ENCODE measurements at regions not wholly inside any gene's neighbourhood (a gene's known extent, or its start where the extent isn't known, plus 50 kb on each side); places are given as distances from the start of the nearest gene placed in this dataset.
A peak's percentile ranks its signal among the peaks of the same experiment; 100 is the strongest.
"Not testable (repeated sequence)": the region's sequence is repeated elsewhere in the genome, so short reads cannot be mapped to it uniquely, and the experiment has no call there.

- TF ChIP-seq CTCF (conservative IDR thresholded peaks at IDR 0.05) = peak; percentile 43
- Mint-ChIP-seq H3K27me3 (ENCODE audit: insufficient read depth) (no peaks in the 10 kb centered on the region), H3K36me3 (ENCODE audit: low read depth) (no peaks in the 10 kb centered on the region), H3K27ac (no peak overlapping the region), H3K4me3 (no peak overlapping the region), H3K9me3 (no peaks in the 10 kb centered on the region), H3K4me1 (no peaks in the 10 kb centered on the region)
- H3K36me3 ChIP-seq (ENCODE audit: control insufficient read depth, insufficient read depth, low read length) = no peaks in the 10 kb centered on the region
- H3K27ac ChIP-seq (ENCODE audit: low read depth, low read length) = no peak overlapping the region
- WGBS, 2 experiments (ENCODE audit: insufficient coverage in 1 of 2, insufficient read length in 1 of 2) = 93 to 95% methylated on average over 7 to 9 of the region's 9 CpGs
- no peak overlapping the region for H3K9ac ChIP-seq (ENCODE audit: extremely low read depth, low read length, poor library complexity, severe bottlenecking)
- no peaks in the 10 kb centered on the region for H3K4me1 ChIP-seq (ENCODE audit: control insufficient read depth, insufficient read depth, low read length)
- no peak overlapping the region for H3K4me3 ChIP-seq (ENCODE audit: low read length)
- no peaks in the 10 kb centered on the region for H3K9me3 ChIP-seq (ENCODE audit: control insufficient read depth, low read length)
- H3K27me3 ChIP-seq (ENCODE audit: control insufficient read depth, insufficient read depth, low read length, poor library complexity, severe bottlenecking) = no peaks in the 10 kb centered on the region
- peak; percentile 45 for DNase-seq
Observed at GRCh38 chr3:164018500-164018899, 1059.8 kb downstream of the SI start.

GRCh38 chr3:164007765-164008164 is 1070.5 kb downstream of the SI start:
- H3K4me1 ChIP-seq (ENCODE audit: control insufficient read depth, insufficient read depth, low read length) = no peaks in the 10 kb centered on the region
- no peak for TF ChIP-seq CTCF (conservative IDR thresholded peaks at IDR 0.05)
- no peaks in the 10 kb centered on the region for H3K9me3 ChIP-seq (ENCODE audit: control insufficient read depth, low read length)
- no peak overlapping the region for H3K4me3 ChIP-seq (ENCODE audit: low read length)
- no peaks in the 10 kb centered on the region for H3K36me3 ChIP-seq (ENCODE audit: control insufficient read depth, insufficient read depth, low read length)
- H3K27ac ChIP-seq (ENCODE audit: low read depth, low read length) = no peak overlapping the region
- Mint-ChIP-seq H3K4me3 (no peak overlapping the region), H3K27ac (no peak overlapping the region), H3K27me3 (ENCODE audit: insufficient read depth) (peaks cover 2% of the 10 kb centered on the region), H3K36me3 (ENCODE audit: low read depth) (no peaks in the 10 kb centered on the region), H3K9me3 (peaks cover 5% of the 10 kb centered on the region), H3K4me1 (no peaks in the 10 kb centered on the region)
- H3K9ac ChIP-seq (ENCODE audit: extremely low read depth, low read length, poor library complexity, severe bottlenecking) = no peak overlapping the region
- no peaks in the 10 kb centered on the region for H3K27me3 ChIP-seq (ENCODE audit: control insufficient read depth, insufficient read depth, low read length, poor library complexity, severe bottlenecking)
- WGBS, 2 experiments (ENCODE audit: insufficient coverage in 1 of 2, insufficient read length in 1 of 2) = 100% methylated on average over 1 of the region's 1 CpG
- no peak for DNase-seq

- H3K27me3 ChIP-seq (ENCODE audit: control insufficient read depth, insufficient read depth, low read length, poor library complexity, severe bottlenecking) = no peaks in the 10 kb centered on the region
- Mint-ChIP-seq H3K27ac (no peak overlapping the region), H3K4me3 (peak overlapping the region; percentile 35), H3K36me3 (ENCODE audit: low read depth) (no peaks in the 10 kb centered on the region), H3K9me3 (peaks cover 8% of the 10 kb centered on the region), H3K27me3 (ENCODE audit: insufficient read depth) (peaks cover 2% of the 10 kb centered on the region), H3K4me1 (no peaks in the 10 kb centered on the region)
- no peak overlapping the region for H3K9ac ChIP-seq (ENCODE audit: extremely low read depth, low read length, poor library complexity, severe bottlenecking)
- DNase-seq = peak; percentile 93
- peak; percentile 79 for TF ChIP-seq CTCF (conservative IDR thresholded peaks at IDR 0.05)
- H3K4me3 ChIP-seq (ENCODE audit: low read length) = no peak overlapping the region
- H3K9me3 ChIP-seq (ENCODE audit: control insufficient read depth, low read length) = no peaks in the 10 kb centered on the region
- H3K27ac ChIP-seq (ENCODE audit: low read depth, low read length) = no peak overlapping the region
- 93 to 99% methylated on average over 8 to 22 of the region's 22 CpGs for WGBS, 2 experiments (ENCODE audit: insufficient coverage in 1 of 2, insufficient read length in 1 of 2)
- no peaks in the 10 kb centered on the region for H3K4me1 ChIP-seq (ENCODE audit: control insufficient read depth, insufficient read depth, low read length)
- H3K36me3 ChIP-seq (ENCODE audit: control insufficient read depth, insufficient read depth, low read length) = no peaks in the 10 kb centered on the region
Observed at GRCh38 chr3:164004205-164004604, 1074.1 kb downstream of the SI start.

GRCh38 chr3:164003016-164003415 is 1075.3 kb downstream of the SI start:
- not testable (repeated sequence) for H3K27ac ChIP-seq (ENCODE audit: low read depth, low read length); H3K4me3 Mint-ChIP-seq; H3K9me3 ChIP-seq (ENCODE audit: control insufficient read depth, low read length); DNase-seq; H3K9me3 Mint-ChIP-seq; H3K4me3 ChIP-seq (ENCODE audit: low read length); H3K36me3 ChIP-seq (ENCODE audit: control insufficient read depth, insufficient read depth, low read length); H3K27me3 ChIP-seq (ENCODE audit: control insufficient read depth, insufficient read depth, low read length, poor library complexity, severe bottlenecking); H3K27me3 Mint-ChIP-seq (ENCODE audit: insufficient read depth); H3K27ac Mint-ChIP-seq; H3K4me1 Mint-ChIP-seq; H3K36me3 Mint-ChIP-seq (ENCODE audit: low read depth); H3K9ac ChIP-seq (ENCODE audit: extremely low read depth, low read length, poor library complexity, severe bottlenecking); H3K4me1 ChIP-seq (ENCODE audit: control insufficient read depth, insufficient read depth, low read length)
- 89% methylated on average over 21 of the region's 21 CpGs; no CpG with 5 or more reads in 1 of the 2 experiments for WGBS, 2 experiments (ENCODE audit: insufficient coverage in 1 of 2, insufficient read length in 1 of 2)
